Activated naive CD8-positive, alpha-beta T cell treated with anti-CD3 and anti-CD28 coated beads for 36 hours (primary cell): ENCODE measurements at regions not wholly inside any gene's neighbourhood (a gene's known extent, or its start where the extent isn't known, plus 50 kb on each side); places are given as distances from the start of the nearest gene placed in this dataset.

Experiments
- DNase-seq: peaks from one replicate; pipeline ENCODE4 v3.0.0; 2021
- H3K27ac Mint-ChIP-seq: one replicate; pipeline ENCODE4 v1.8.0; 2022; ENCODE audit warnings: mild to moderate bottlenecking, moderate library complexity, mixed read lengths
- H3K27me3 Mint-ChIP-seq: one replicate; pipeline ENCODE4 v1.8.0; 2022; ENCODE audit warnings: mild to moderate bottlenecking, mixed read lengths
- H3K36me3 Mint-ChIP-seq: one replicate; pipeline ENCODE4 v1.8.0; 2021; ENCODE audit warnings: mild to moderate bottlenecking, mixed read lengths
- H3K4me1 Mint-ChIP-seq: one replicate; pipeline ENCODE4 v1.8.0; 2021; ENCODE audit warnings: mixed read lengths
- H3K4me3 Mint-ChIP-seq: one replicate; pipeline ENCODE4 v1.8.0; 2022; ENCODE audit warnings: mild to moderate bottlenecking, moderate library complexity, mixed read lengths
- H3K9me3 Mint-ChIP-seq: one replicate; pipeline ENCODE4 v1.8.0; 2022; ENCODE audit warnings: mixed read lengths

- Mint-ChIP-seq H3K27me3 (no peaks in the 10 kb centered on the region), H3K36me3 (no peaks in the 10 kb centered on the region), H3K4me3 (no peak overlapping the region), H3K27ac (no peak overlapping the region), H3K9me3 (peaks cover 3% of the 10 kb centered on the region), H3K4me1 (peaks cover 19% of the 10 kb centered on the region)
- no peak for DNase-seq
Measured at GRCh38 chr3:27840807-27841594, 118.9 kb upstream of the EOMES start.

GRCh38 chr3:27844052-27844675 is 122.0 kb upstream of the EOMES start:
- H3K27me3 Mint-ChIP-seq = no peaks in the 10 kb centered on the region

GRCh38 chr3:27847697-27848096 is 125.6 kb upstream of the EOMES start:
- Mint-ChIP-seq H3K4me3 (no peak overlapping the region), H3K9me3 (peaks cover 9% of the 10 kb centered on the region), H3K27ac (no peak overlapping the region), H3K36me3 (no peaks in the 10 kb centered on the region), H3K27me3 (no peaks in the 10 kb centered on the region), H3K4me1 (peaks cover 24% of the 10 kb centered on the region)
- no peak for DNase-seq

More at GRCh38 chr3:27844052-27844675, 122.0 kb upstream of the EOMES start:
- Mint-ChIP-seq H3K4me1 (peaks cover 24% of the 10 kb centered on the region), H3K9me3 (peaks cover 5% of the 10 kb centered on the region), H3K4me3 (no peak overlapping the region), H3K36me3 (no peaks in the 10 kb centered on the region), H3K27ac (no peak overlapping the region)
- DNase-seq = no peak

- H3K36me3 Mint-ChIP-seq = peaks cover 5% of the 10 kb centered on the region
- H3K9me3 Mint-ChIP-seq = peaks cover 13% of the 10 kb centered on the region
- no peak for DNase-seq
- peaks cover 16% of the 10 kb centered on the region for H3K4me1 Mint-ChIP-seq
- no peak overlapping the region for H3K4me3 Mint-ChIP-seq
- H3K27ac Mint-ChIP-seq = no peak overlapping the region
- no peaks in the 10 kb centered on the region for H3K27me3 Mint-ChIP-seq
Measured at GRCh38 chr3:27848826-27849225, 126.7 kb upstream of the EOMES start.

GRCh38 chr3:27859821-27860220 is 137.7 kb upstream of the EOMES start:
- H3K9me3 Mint-ChIP-seq = peaks cover 9% of the 10 kb centered on the region
- no peaks in the 10 kb centered on the region for H3K36me3 Mint-ChIP-seq
- H3K27ac Mint-ChIP-seq = no peak overlapping the region
- no peaks in the 10 kb centered on the region for H3K27me3 Mint-ChIP-seq
- H3K4me3 Mint-ChIP-seq = no peak overlapping the region
- H3K4me1 Mint-ChIP-seq = peaks cover 23% of the 10 kb centered on the region
- DNase-seq = no peak

GRCh38 chr3:27861046-27862036 is 139.2 kb upstream of the EOMES start:
- Mint-ChIP-seq H3K27me3 (no peaks in the 10 kb centered on the region), H3K4me3 (no peak overlapping the region), H3K4me1 (peaks cover 23% of the 10 kb centered on the region), H3K9me3 (peaks cover 9% of the 10 kb centered on the region), H3K36me3 (no peaks in the 10 kb centered on the region), H3K27ac (peak overlapping the region; percentile 28)
- no peak for DNase-seq

GRCh38 chr3:27865731-27866130 is 143.6 kb upstream of the EOMES start:
- Mint-ChIP-seq H3K4me3 (no peak overlapping the region), H3K9me3 (peaks cover 22% of the 10 kb centered on the region), H3K27me3 (no peaks in the 10 kb centered on the region), H3K36me3 (peaks cover 4% of the 10 kb centered on the region), H3K4me1 (peaks cover 14% of the 10 kb centered on the region), H3K27ac (no peak overlapping the region)
- no peak for DNase-seq

- no peaks in the 10 kb centered on the region for H3K27me3 Mint-ChIP-seq
- H3K36me3 Mint-ChIP-seq = peaks cover 4% of the 10 kb centered on the region
- H3K4me1 Mint-ChIP-seq = no peaks in the 10 kb centered on the region
- no peak overlapping the region for H3K27ac Mint-ChIP-seq
- DNase-seq = no peak
- H3K9me3 Mint-ChIP-seq = peaks cover 27% of the 10 kb centered on the region
- H3K4me3 Mint-ChIP-seq = no peak overlapping the region
Measured at GRCh38 chr3:27869152-27869551, 147.0 kb upstream of the EOMES start.

GRCh38 chr3:27877061-27878013 is 155.2 kb upstream of the EOMES start:
- peaks cover 57% of the 10 kb centered on the region for H3K4me1 Mint-ChIP-seq
- no peak for DNase-seq
- H3K36me3 Mint-ChIP-seq = peaks cover 3% of the 10 kb centered on the region
- no peaks in the 10 kb centered on the region for H3K27me3 Mint-ChIP-seq
- peaks cover 2% of the 10 kb centered on the region for H3K9me3 Mint-ChIP-seq
- peak overlapping the region; percentile 45 for H3K4me3 Mint-ChIP-seq
- peak overlapping the region; percentile 78 for H3K27ac Mint-ChIP-seq

- Mint-ChIP-seq H3K4me3 (peak overlapping the region; percentile 45), H3K27me3 (no peaks in the 10 kb centered on the region), H3K36me3 (peaks cover 3% of the 10 kb centered on the region), H3K4me1 (peaks cover 59% of the 10 kb centered on the region), H3K27ac (peak overlapping the region; percentile 78), H3K9me3 (peaks cover 2% of the 10 kb centered on the region)
- no peak for DNase-seq
Measured at GRCh38 chr3:27878014-27878383, 155.9 kb upstream of the EOMES start.

GRCh38 chr3:27880969-27881892 is 159.1 kb upstream of the EOMES start:
- H3K9me3 Mint-ChIP-seq = peaks cover 2% of the 10 kb centered on the region
- H3K27me3 Mint-ChIP-seq = no peaks in the 10 kb centered on the region
- peaks cover 65% of the 10 kb centered on the region for H3K4me1 Mint-ChIP-seq
- peak overlapping the region; percentile 87 for H3K27ac Mint-ChIP-seq
- H3K36me3 Mint-ChIP-seq = peaks cover 3% of the 10 kb centered on the region
- H3K4me3 Mint-ChIP-seq = peak overlapping the region; percentile 80
- DNase-seq = no peak

- Mint-ChIP-seq H3K27me3 (no peaks in the 10 kb centered on the region), H3K36me3 (peaks cover 3% of the 10 kb centered on the region), H3K27ac (no peak overlapping the region), H3K4me1 (peaks cover 50% of the 10 kb centered on the region), H3K9me3 (peaks cover 2% of the 10 kb centered on the region), H3K4me3 (no peak overlapping the region)
- no peak for DNase-seq
Measured at GRCh38 chr3:27883266-27883665, 161.1 kb upstream of the EOMES start.

- DNase-seq = no peak
- H3K27me3 Mint-ChIP-seq = no peaks in the 10 kb centered on the region
- no peak overlapping the region for H3K4me3 Mint-ChIP-seq
- H3K27ac Mint-ChIP-seq = no peak overlapping the region
- peaks cover 35% of the 10 kb centered on the region for H3K4me1 Mint-ChIP-seq
- H3K9me3 Mint-ChIP-seq = no peaks in the 10 kb centered on the region
- no peaks in the 10 kb centered on the region for H3K36me3 Mint-ChIP-seq
Measured at GRCh38 chr3:27885641-27886040, 163.5 kb upstream of the EOMES start.
